ENCODE measurements at regions not wholly inside any gene's neighbourhood (a gene's known extent, or its start where the extent isn't known, plus 50 kb on each side); places are given as distances from the start of the nearest gene placed in this dataset.

- no peak for TF ChIP-seq CTCF (IDR thresholded peaks at IDR 0.05 in 2 of 3, conservative IDR thresholded peaks at IDR 0.05 in 1 of 3; ENCODE audit: control insufficient read depth in 2 of 3, extremely low read depth in 1 of 3, insufficient read depth in 1 of 3, low read depth in 3 of 3, low read length in 3 of 3)
- TF ChIP-seq ZBTB33 (IDR thresholded peaks at IDR 0.05): no peak
- no peak for TF ChIP-seq GABPA (IDR thresholded peaks at IDR 0.05; ENCODE audit: low read depth)
- TF ChIP-seq NR2C2 (IDR thresholded peaks at IDR 0.05; ENCODE audit: borderline replicate concordance, control insufficient read depth, insufficient read length, low read depth): no peak
- TF ChIP-seq RBBP5 (conservative IDR thresholded peaks at IDR 0.05): no peak
- TF ChIP-seq RELB (IDR thresholded peaks at IDR 0.05; ENCODE audit: low read depth): no peak
- TF ChIP-seq EZH2 (IDR thresholded peaks at IDR 0.05; ENCODE audit: borderline replicate concordance, control insufficient read depth, low read depth, low read length): no peak
- TF ChIP-seq TARDBP (IDR thresholded peaks at IDR 0.05; ENCODE audit: borderline replicate concordance): no peak
- TF ChIP-seq JUND (IDR thresholded peaks at IDR 0.05; ENCODE audit: low read depth, low read length): no peak
- TF ChIP-seq CHD2 (IDR thresholded peaks at IDR 0.05; ENCODE audit: borderline replicate concordance, low read depth, low read length): no peak
These were observed 56.7 kb upstream of the PTCSC3 start for GRCh38 chr14:36233217-36233616.

Measured in GM12878 (cell line).